ENCODE measurements at regions not wholly inside any gene's neighbourhood (a gene's known extent, or its start where the extent isn't known, plus 50 kb on each side); places are given as distances from the start of the nearest gene placed in this dataset.
"Not testable (repeated sequence)": the region's sequence is repeated elsewhere in the genome, so short reads cannot be mapped to it uniquely, and the experiment has no call there.

DNA sequence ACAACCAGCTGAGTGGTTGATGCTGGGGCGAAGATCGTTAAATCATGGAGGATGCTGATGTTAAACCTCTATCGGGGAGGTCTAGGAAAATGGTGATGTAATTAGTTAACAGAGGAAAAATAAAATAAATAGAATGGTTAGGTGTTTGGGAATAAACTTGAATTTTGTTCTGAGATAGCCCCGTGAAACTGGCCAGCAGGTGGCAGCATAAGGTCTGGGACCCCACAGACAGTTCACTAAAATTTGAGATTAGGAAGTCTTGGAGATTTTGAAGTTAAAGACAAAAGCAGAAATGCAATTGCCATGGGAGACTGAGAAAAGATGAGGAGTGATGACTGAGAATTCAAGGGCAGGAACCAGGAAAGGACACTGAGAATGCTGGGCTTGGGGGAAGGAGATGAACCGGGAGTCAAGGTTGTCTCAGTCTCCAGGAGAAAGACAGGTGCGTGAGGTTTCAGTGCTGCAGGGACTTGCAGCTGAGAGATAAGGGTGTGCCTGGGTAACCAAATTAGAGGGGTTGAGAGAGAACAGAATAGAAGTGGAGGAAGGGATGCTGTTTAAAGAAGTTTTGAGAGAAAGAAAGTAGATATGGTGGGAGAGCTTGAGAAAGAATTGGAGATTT, 248.0 kb downstream of the ZNF92 start:
- not testable (repeated sequence) for H3K27ac ChIP-seq (ENCODE audit: low read depth, low read length); H3K4me3 ChIP-seq (ENCODE audit: insufficient read depth, low read length); H3K27me3 ChIP-seq (ENCODE audit: insufficient read depth, low read length); DNase-seq (ENCODE audit: insufficient read length, low spot score, missing footprints); H3K79me2 ChIP-seq (ENCODE audit: insufficient read depth, low read length); H3K36me3 ChIP-seq (ENCODE audit: insufficient read depth, low read length); H3K4me2 ChIP-seq (ENCODE audit: insufficient read depth, low read length); H3K9me3 ChIP-seq (ENCODE audit: low read depth, low read length); H2AFZ ChIP-seq (ENCODE audit: low read length); H3K4me1 ChIP-seq (ENCODE audit: insufficient read depth, low read length); H4K20me1 ChIP-seq (ENCODE audit: insufficient read depth, low read length)
- TF ChIP-seq, protein P1, sequence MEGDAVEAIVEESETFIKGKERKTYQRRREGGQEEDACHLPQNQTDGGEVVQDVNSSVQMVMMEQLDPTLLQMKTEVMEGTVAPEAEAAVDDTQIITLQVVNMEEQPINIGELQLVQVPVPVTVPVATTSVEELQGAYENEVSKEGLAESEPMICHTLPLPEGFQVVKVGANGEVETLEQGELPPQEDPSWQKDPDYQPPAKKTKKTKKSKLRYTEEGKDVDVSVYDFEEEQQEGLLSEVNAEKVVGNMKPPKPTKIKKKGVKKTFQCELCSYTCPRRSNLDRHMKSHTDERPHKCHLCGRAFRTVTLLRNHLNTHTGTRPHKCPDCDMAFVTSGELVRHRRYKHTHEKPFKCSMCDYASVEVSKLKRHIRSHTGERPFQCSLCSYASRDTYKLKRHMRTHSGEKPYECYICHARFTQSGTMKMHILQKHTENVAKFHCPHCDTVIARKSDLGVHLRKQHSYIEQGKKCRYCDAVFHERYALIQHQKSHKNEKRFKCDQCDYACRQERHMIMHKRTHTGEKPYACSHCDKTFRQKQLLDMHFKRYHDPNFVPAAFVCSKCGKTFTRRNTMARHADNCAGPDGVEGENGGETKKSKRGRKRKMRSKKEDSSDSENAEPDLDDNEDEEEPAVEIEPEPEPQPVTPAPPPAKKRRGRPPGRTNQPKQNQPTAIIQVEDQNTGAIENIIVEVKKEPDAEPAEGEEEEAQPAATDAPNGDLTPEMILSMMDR (IDR thresholded peaks at IDR 0.05; ENCODE audit: extremely low read depth, low read depth, low read length): peak; percentile 54

- not testable (repeated sequence) for H3K4me2 ChIP-seq (ENCODE audit: insufficient read depth, low read length); DNase-seq (ENCODE audit: insufficient read length, low spot score, missing footprints)
These were observed 241.6 kb upstream of the VKORC1L1 start for GRCh38 chr7:65631236-65631635.

GRCh38 chr7:65633587-65634404, 239.1 kb upstream of the VKORC1L1 start:
- H3K27me3 ChIP-seq (ENCODE audit: insufficient read depth, low read length); H4K20me1 ChIP-seq (ENCODE audit: insufficient read depth, low read length); H3K9me3 ChIP-seq (ENCODE audit: low read depth, low read length); H3K4me3 ChIP-seq (ENCODE audit: insufficient read depth, low read length); H3K79me2 ChIP-seq (ENCODE audit: insufficient read depth, low read length); H2AFZ ChIP-seq (ENCODE audit: low read length); H3K4me2 ChIP-seq (ENCODE audit: insufficient read depth, low read length); H3K36me3 ChIP-seq (ENCODE audit: insufficient read depth, low read length); H3K4me1 ChIP-seq (ENCODE audit: insufficient read depth, low read length); DNase-seq (ENCODE audit: insufficient read length, low spot score, missing footprints); H3K27ac ChIP-seq (ENCODE audit: low read depth, low read length): not testable (repeated sequence)

More at GRCh38 chr7:65631236-65631635, 241.6 kb upstream of the VKORC1L1 start:
- H3K27me3 ChIP-seq (ENCODE audit: insufficient read depth, low read length); H3K36me3 ChIP-seq (ENCODE audit: insufficient read depth, low read length); H4K20me1 ChIP-seq (ENCODE audit: insufficient read depth, low read length); H3K9me3 ChIP-seq (ENCODE audit: low read depth, low read length); H3K4me1 ChIP-seq (ENCODE audit: insufficient read depth, low read length); H3K4me3 ChIP-seq (ENCODE audit: insufficient read depth, low read length); H3K27ac ChIP-seq (ENCODE audit: low read depth, low read length); H2AFZ ChIP-seq (ENCODE audit: low read length); H3K79me2 ChIP-seq (ENCODE audit: insufficient read depth, low read length): not testable (repeated sequence)

- H3K36me3 ChIP-seq (ENCODE audit: insufficient read depth, low read length); H3K27ac ChIP-seq (ENCODE audit: low read depth, low read length); DNase-seq (ENCODE audit: insufficient read length, low spot score, missing footprints); H3K79me2 ChIP-seq (ENCODE audit: insufficient read depth, low read length); H3K27me3 ChIP-seq (ENCODE audit: insufficient read depth, low read length); H3K4me2 ChIP-seq (ENCODE audit: insufficient read depth, low read length); H4K20me1 ChIP-seq (ENCODE audit: insufficient read depth, low read length); H2AFZ ChIP-seq (ENCODE audit: low read length); H3K4me1 ChIP-seq (ENCODE audit: insufficient read depth, low read length); H3K4me3 ChIP-seq (ENCODE audit: insufficient read depth, low read length); H3K9me3 ChIP-seq (ENCODE audit: low read depth, low read length): not testable (repeated sequence)
These were observed 234.0 kb upstream of the VKORC1L1 start for GRCh38 chr7:65638918-65639317.

DNA sequence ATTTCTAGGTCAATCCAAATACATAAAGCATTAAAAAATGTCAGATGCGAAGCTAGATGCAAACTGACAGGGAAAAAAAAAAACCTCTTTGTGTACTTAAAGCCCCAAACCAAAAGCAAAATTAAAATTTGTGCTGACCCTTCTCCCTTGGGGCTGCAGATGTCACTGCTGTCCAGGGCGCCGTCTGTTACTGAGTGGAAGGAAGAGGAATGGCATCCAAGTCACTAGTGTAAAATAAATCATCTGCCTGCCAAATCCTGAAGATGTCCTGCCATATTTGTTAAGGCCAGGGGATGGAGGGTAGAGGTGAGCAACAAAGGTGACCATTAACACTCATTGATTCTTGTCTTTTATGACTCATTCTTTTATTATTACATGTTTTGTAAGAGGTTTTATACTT, 233.2 kb upstream of the VKORC1L1 start:
- not testable (repeated sequence) for H3K4me3 ChIP-seq (ENCODE audit: insufficient read depth, low read length); H3K4me1 ChIP-seq (ENCODE audit: insufficient read depth, low read length); H3K27me3 ChIP-seq (ENCODE audit: insufficient read depth, low read length)

DNA sequence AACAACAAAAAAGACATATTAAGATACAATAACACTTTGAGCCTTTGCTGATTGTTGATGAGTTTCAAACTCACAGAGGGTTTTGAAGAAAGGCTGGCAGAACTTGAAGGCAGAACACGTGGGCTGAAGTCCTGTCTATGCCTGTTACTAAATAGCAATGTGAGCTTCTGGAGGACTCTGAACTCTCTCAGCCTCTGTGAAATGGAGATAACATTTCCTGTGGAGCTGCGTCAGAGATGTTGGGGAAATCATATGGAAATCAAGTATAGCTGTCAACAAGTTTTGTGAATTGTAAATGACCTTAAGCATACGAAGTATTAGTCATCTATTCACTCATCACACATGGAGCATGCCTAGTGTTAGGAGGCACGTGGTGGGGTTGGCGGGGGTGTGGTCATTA, 229.4 kb upstream of the VKORC1L1 start:
- not testable (repeated sequence) for H3K27me3 ChIP-seq (ENCODE audit: insufficient read depth, low read length); H3K27ac ChIP-seq (ENCODE audit: low read depth, low read length); DNase-seq (ENCODE audit: insufficient read length, low spot score, missing footprints); H3K36me3 ChIP-seq (ENCODE audit: insufficient read depth, low read length); H3K4me2 ChIP-seq (ENCODE audit: insufficient read depth, low read length); H3K4me1 ChIP-seq (ENCODE audit: insufficient read depth, low read length); H3K4me3 ChIP-seq (ENCODE audit: insufficient read depth, low read length); H4K20me1 ChIP-seq (ENCODE audit: insufficient read depth, low read length); H3K79me2 ChIP-seq (ENCODE audit: insufficient read depth, low read length); H3K9me3 ChIP-seq (ENCODE audit: low read depth, low read length); H2AFZ ChIP-seq (ENCODE audit: low read length)

More for the DNA sequence above, 233.2 kb upstream of the VKORC1L1 start:
- not testable (repeated sequence) for H3K36me3 ChIP-seq (ENCODE audit: insufficient read depth, low read length); H4K20me1 ChIP-seq (ENCODE audit: insufficient read depth, low read length); DNase-seq (ENCODE audit: insufficient read length, low spot score, missing footprints); H3K79me2 ChIP-seq (ENCODE audit: insufficient read depth, low read length); H3K9me3 ChIP-seq (ENCODE audit: low read depth, low read length); H3K4me2 ChIP-seq (ENCODE audit: insufficient read depth, low read length); H2AFZ ChIP-seq (ENCODE audit: low read length); H3K27ac ChIP-seq (ENCODE audit: low read depth, low read length)

DNA sequence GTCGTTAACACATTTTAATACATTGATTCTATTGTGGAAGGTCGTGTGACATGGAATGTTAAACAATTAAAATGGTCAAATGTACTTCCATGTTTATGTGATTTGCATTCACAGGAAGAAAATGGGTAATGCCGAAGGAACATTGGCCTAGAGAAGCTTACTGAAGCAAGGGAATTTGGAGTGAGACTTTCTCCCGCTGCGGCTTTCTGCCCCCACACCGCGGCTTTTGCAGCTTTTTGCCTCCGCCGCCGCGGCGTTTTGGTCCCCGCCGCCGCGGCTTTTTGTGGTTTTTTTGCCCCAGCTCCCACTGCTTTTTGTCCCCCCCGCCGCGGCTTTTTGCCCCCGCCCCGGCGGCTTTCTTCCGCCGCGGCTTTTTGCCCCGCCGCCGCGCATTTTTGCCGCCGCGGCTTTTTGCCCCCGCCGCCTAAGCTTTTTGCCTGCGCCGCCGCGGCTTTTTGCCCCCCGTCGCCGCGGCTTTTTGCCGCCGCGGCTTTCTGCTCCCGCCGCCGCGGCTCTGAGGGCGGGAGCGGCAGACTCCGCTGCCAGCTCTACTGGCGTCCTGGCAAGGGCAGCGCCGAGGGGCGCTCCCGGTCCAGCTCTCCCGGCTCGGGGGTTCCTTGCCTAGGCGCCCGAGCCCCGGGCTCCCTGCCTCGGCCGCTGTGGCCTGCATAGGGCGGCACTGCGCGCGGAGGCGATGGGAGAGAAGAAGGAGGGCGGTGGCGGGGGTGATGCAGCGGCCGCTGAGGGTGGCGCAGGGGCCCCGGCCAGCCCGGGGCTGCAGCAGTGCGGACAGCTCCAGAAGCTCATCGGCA, 225.5 kb upstream of the VKORC1L1 start:
- H3K4me2 ChIP-seq (ENCODE audit: insufficient read depth, low read length); DNase-seq (ENCODE audit: insufficient read length, low spot score, missing footprints); H3K27me3 ChIP-seq (ENCODE audit: insufficient read depth, low read length); H4K20me1 ChIP-seq (ENCODE audit: insufficient read depth, low read length); H3K4me1 ChIP-seq (ENCODE audit: insufficient read depth, low read length); H3K36me3 ChIP-seq (ENCODE audit: insufficient read depth, low read length); H3K4me3 ChIP-seq (ENCODE audit: insufficient read depth, low read length); H3K27ac ChIP-seq (ENCODE audit: low read depth, low read length); H2AFZ ChIP-seq (ENCODE audit: low read length); H3K79me2 ChIP-seq (ENCODE audit: insufficient read depth, low read length); H3K9me3 ChIP-seq (ENCODE audit: low read depth, low read length): not testable (repeated sequence)

DNA sequence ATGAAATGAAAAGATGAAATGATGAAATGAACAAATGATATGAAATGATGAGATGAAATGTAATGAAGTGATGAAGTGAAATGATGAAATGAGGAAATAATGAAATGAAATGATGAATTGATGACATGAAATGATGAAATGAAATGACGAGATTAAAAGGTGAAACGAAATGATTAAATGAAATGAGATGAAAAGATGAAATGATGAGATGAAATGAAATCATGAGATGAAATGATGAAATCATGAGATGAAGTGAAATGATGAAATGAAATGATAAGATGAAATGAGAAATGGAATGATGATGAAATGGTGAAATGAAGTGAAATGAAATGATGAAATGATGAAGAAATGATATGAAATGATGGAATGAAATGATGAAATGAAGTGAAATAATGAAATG, 221.7 kb upstream of the VKORC1L1 start:
- H3K4me3 ChIP-seq (ENCODE audit: insufficient read depth, low read length); H2AFZ ChIP-seq (ENCODE audit: low read length); H3K4me2 ChIP-seq (ENCODE audit: insufficient read depth, low read length); H3K27me3 ChIP-seq (ENCODE audit: insufficient read depth, low read length); H3K36me3 ChIP-seq (ENCODE audit: insufficient read depth, low read length); DNase-seq (ENCODE audit: insufficient read length, low spot score, missing footprints); H3K27ac ChIP-seq (ENCODE audit: low read depth, low read length); H3K79me2 ChIP-seq (ENCODE audit: insufficient read depth, low read length); H3K9me3 ChIP-seq (ENCODE audit: low read depth, low read length); H4K20me1 ChIP-seq (ENCODE audit: insufficient read depth, low read length); H3K4me1 ChIP-seq (ENCODE audit: insufficient read depth, low read length): not testable (repeated sequence)

Data from osteoblast (primary cell).